A549 (cell line): ENCODE measurements at regions not wholly inside any gene's neighbourhood (a gene's known extent, or its start where the extent isn't known, plus 50 kb on each side); places are given as distances from the start of the nearest gene placed in this dataset.

Source experiments
- ATAC-seq, 2 experiments: fragments of 200-7000 bp in 1 of 2; fragments of >200 bp in 1 of 2; cut with Nextera tagmentation in 1 of 2; cut with Tn5 transposase in 1 of 2; 3 replicates each; pipeline versions ENCODE4 v1.8.0 to v1.9.1; 2018 to 2020; ENCODE audit warnings: mild to moderate bottlenecking in 1 of 2, moderate library complexity in 1 of 2
- CTCF ChIA-PET: fragments of 300-600 bp; sonication (Branson Sonifier 250); formaldehyde crosslinking; extraction: SDS; loops from one replicate; lab custom pipeline; 2021; ENCODE audit warnings: antibody characterized with exemption, inconsistent platforms; lab: Yijun Ruan, JAX
- POLR2A ChIA-PET: fragments of 350-600 bp; formaldehyde crosslinking; extraction: SDS; loops from one replicate; lab custom pipeline; 2021; ENCODE audit warnings: antibody characterized with exemption, inconsistent platforms; lab: Yijun Ruan, JAX
- DNase-seq, 2 experiments: peaks; one replicate each; pipeline versions ENCODE4 v3.0.0 to v3.0.0-alpha.2; 2011 to 2016; ENCODE audit warnings: low read depth in 1 of 2, low spot score in 1 of 2
- FAIRE-seq: peaks from 2 replicates; lab custom pipeline; 2011; peaks lifted over from hg19 to GRCh38; lab: Jason Lieb, UNC
- H3K27ac ChIP-seq, 2 experiments: fragments of >200 bp; sonication (Bioruptor Twin); formaldehyde crosslinking; 3 replicates each; pipeline ENCODE4 v1.5.1; 2016 to 2017
- H3K4me1 ChIP-seq: fragments of >200 bp; sonication (Bioruptor Twin); formaldehyde crosslinking; 3 replicates; pipeline ENCODE4 v1.6.1; 2016
- H3K4me2 ChIP-seq: fragments of >200 bp; sonication (Bioruptor Twin); formaldehyde crosslinking; 3 replicates; pipeline ENCODE4 v1.6.1; 2016
- H3K4me3 ChIP-seq: fragments of >200 bp; sonication (Bioruptor Twin); formaldehyde crosslinking; 3 replicates; pipeline ENCODE4 v1.5.1; 2016
- H3K9me3 ChIP-seq: fragments of >200 bp; sonication (Bioruptor Twin); formaldehyde crosslinking; 3 replicates; pipeline ENCODE4 v1.6.1; 2016
- ATOH8 ChIP-seq: fragments of 250-450 bp; sonication (Bioruptor Pico); IDR thresholded peaks from 2 replicates; pipeline ENCODE4 v1.5.0; 2020; ENCODE audit warnings: low read depth, mild to moderate bottlenecking, moderate library complexity
- BHLHE40 ChIP-seq: IDR thresholded peaks from 2 replicates; pipeline ENCODE4 v1.6.1; 2012; ENCODE audit warnings: low read depth, low read length, inconsistent platforms
- CBX2 ChIP-seq: fragments of 200-600 bp; sonication (generic); IDR thresholded peaks from 2 replicates; pipeline ENCODE4 v1.6.1; 2016; ENCODE audit warnings: low read depth, mild to moderate bottlenecking, borderline replicate concordance
- CBX8 ChIP-seq: fragments of 200-600 bp; sonication (generic); IDR thresholded peaks from 2 replicates; pipeline ENCODE4 v1.6.1; 2016
- E2F6 ChIP-seq: IDR thresholded peaks from 2 replicates; pipeline ENCODE4 v1.6.1; 2012; ENCODE audit warnings: low read depth, borderline replicate concordance
- EHF ChIP-seq: fragments of 250-450 bp; sonication (Bioruptor Pico); IDR thresholded peaks from 2 replicates; pipeline ENCODE4 v1.5.0; 2020; ENCODE audit warnings: mild to moderate bottlenecking
- ELK1 ChIP-seq: fragments of 150-350 bp; IDR thresholded peaks from 2 replicates; pipeline ENCODE4 v1.6.1; 2014; ENCODE audit warnings: low read depth, mild to moderate bottlenecking, low read length
- ESRRA ChIP-seq: fragments of 150-350 bp; IDR thresholded peaks from 2 replicates; pipeline ENCODE4 v1.6.1; 2014; ENCODE audit warnings: mild to moderate bottlenecking, low read length, borderline replicate concordance
- FOSB ChIP-seq: fragments of 250-450 bp; sonication (Bioruptor Pico); IDR thresholded peaks from 2 replicates; pipeline ENCODE4 v1.5.0; 2020; ENCODE audit warnings: mild to moderate bottlenecking, moderate library complexity
- GATA3 ChIP-seq: IDR thresholded peaks from 2 replicates; pipeline ENCODE4 v1.6.1; 2012; ENCODE audit warnings: borderline replicate concordance
- HOXA7 ChIP-seq: fragments of 250-450 bp; sonication (Bioruptor Pico); IDR thresholded peaks from 2 replicates; pipeline ENCODE4 v1.5.0; 2020; ENCODE audit warnings: mild to moderate bottlenecking, moderate library complexity
- JUN ChIP-seq, 2 experiments: fragments of >200 bp; sonication (Bioruptor Twin); formaldehyde crosslinking; IDR thresholded peaks; 2 replicates in 1 of 2; 3 replicates in 1 of 2; pipeline ENCODE4 v1.6.1; 2016 to 2017
- JUNB ChIP-seq: fragments of >200 bp; sonication (Bioruptor Twin); formaldehyde crosslinking; IDR thresholded peaks from 2 replicates; pipeline ENCODE4 v1.6.1; 2016
- KDM1A ChIP-seq: fragments of 200-600 bp; sonication (generic); IDR thresholded peaks from 2 replicates; pipeline ENCODE4 v1.6.1; 2016; ENCODE audit warnings: low read depth, mild to moderate bottlenecking
- NR3C1 ChIP-seq: fragments of >200 bp; sonication (Bioruptor Twin); formaldehyde crosslinking; IDR thresholded peaks from 3 replicates; pipeline ENCODE4 v1.6.1; 2017
- PBX3 ChIP-seq: IDR thresholded peaks from 2 replicates; pipeline ENCODE4 v1.6.1; 2012
- POLR2A ChIP-seq: IDR thresholded peaks from 2 replicates; pipeline ENCODE4 v1.6.1; 2012; ENCODE audit warnings: mild to moderate bottlenecking, low read length
- RARB ChIP-seq: fragments of 250-450 bp; sonication (Bioruptor Pico); IDR thresholded peaks from 2 replicates; pipeline ENCODE4 v1.8.0; 2021; ENCODE audit warnings: mild to moderate bottlenecking, moderate library complexity
- SMC3 ChIP-seq: fragments of >200 bp; sonication (Bioruptor Twin); formaldehyde crosslinking; IDR thresholded peaks from 3 replicates; pipeline ENCODE4 v1.6.1; 2018; ENCODE audit warnings: inconsistent platforms
- TFCP2L1 ChIP-seq: fragments of 250-450 bp; sonication (Bioruptor Pico); IDR thresholded peaks from 2 replicates; pipeline ENCODE4 v1.5.0; 2021; ENCODE audit warnings: mild to moderate bottlenecking
- TP53 ChIP-seq: fragments of 250-450 bp; sonication (Bioruptor Pico); IDR thresholded peaks from 2 replicates; pipeline ENCODE4 v1.5.0; 2021; ENCODE audit warnings: mild to moderate bottlenecking, moderate library complexity
- ZC3H11A ChIP-seq: fragments of 450-650 bp; IDR thresholded peaks from 2 replicates; pipeline ENCODE4 v1.6.1; 2014; ENCODE audit warnings: antibody characterized with exemption, mild to moderate bottlenecking
- ZFP36 ChIP-seq: fragments of 450-650 bp; IDR thresholded peaks from 2 replicates; pipeline ENCODE4 v1.6.1; 2014; ENCODE audit warnings: borderline replicate concordance; ENCODE audit not compliant: partially characterized antibody
- ZNF302 ChIP-seq: fragments of 250-450 bp; sonication (Bioruptor Pico); IDR thresholded peaks from 2 replicates; pipeline ENCODE4 v1.9.0; 2021; ENCODE audit warnings: inconsistent platforms, mild to moderate bottlenecking, moderate library complexity
- WGBS: methylation state at CpG from one replicate; pipeline ENCODE4 v1.1.6; 2017; ENCODE audit errors: missing lambda C conversion rate; 5-methylcytosine and 5-hydroxymethylcytosine counted together

- peak in 1 of 2 experiments; percentile 42; a peak in 1 of 6 replicates for ATAC-seq
- DNase-seq = no peak
- 73% methylated on average over 5 of the region's 5 CpGs for WGBS
- Histone ChIP-seq H3K4me1 (no peaks in the 10 kb centered on the region), H3K4me2 (no peak overlapping the region), H3K27ac (no peak overlapping the region), H3K4me3 (no peak overlapping the region), H3K9me3 (no peaks in the 10 kb centered on the region)
- no peak for FAIRE-seq
- CTCF ChIA-PET = no interaction called here
- TF ChIP-seq FOSB = no peak
- TF ChIP-seq TP53 (CRISPR knock-in tag) = no peak
- no peak for TF ChIP-seq PBX3
- no peak for TF ChIP-seq RARB (CRISPR knock-in tag)
- no peak for TF ChIP-seq NR3C1
- no peak for TF ChIP-seq HOXA7 (CRISPR knock-in tag)
- TF ChIP-seq SMC3 = no peak
- TF ChIP-seq BHLHE40 = no peak
- no peak for TF ChIP-seq ZNF302 (CRISPR knock-in tag)
- no peak for TF ChIP-seq ESRRA
- no peak for TF ChIP-seq JUNB
- TF ChIP-seq ZFP36 = no peak
- TF ChIP-seq POLR2A = no peak
- no peak for TF ChIP-seq EHF (CRISPR knock-in tag)
- no peak for TF ChIP-seq E2F6
- no peak for TF ChIP-seq ELK1
- POLR2A ChIA-PET = no interaction called here
Measured at GRCh38 chr10:47190802-47191450, 109.1 kb upstream of the GDF10 start.

GRCh38 chr10:47192273-47192672, 107.7 kb upstream of the GDF10 start:
- Histone ChIP-seq H3K27ac (no peak overlapping the region), H3K4me2 (no peak overlapping the region), H3K4me1 (no peaks in the 10 kb centered on the region), H3K4me3 (no peak overlapping the region), H3K9me3 (no peaks in the 10 kb centered on the region)
- FAIRE-seq (no peak), ATAC-seq (no peak), DNase-seq (no peak)
- ChIA-PET CTCF (interaction anchor here (0.6 to 0.8 kb wide), 2 partner anchors 14 to 510 kb away, joined by 3 read pairs; no protein-coding TSS in a partner anchor), POLR2A (no interaction called here)
- TF ChIP-seq CBX8 (no peak), HOXA7 (CRISPR knock-in tag) (no peak), CBX2 (no peak), TFCP2L1 (CRISPR knock-in tag) (no peak), POLR2A (no peak), BHLHE40 (no peak), E2F6 (no peak), JUN (IDR thresholded peaks at IDR 0.05) (no peak), KDM1A (no peak), ZNF302 (CRISPR knock-in tag) (no peak), GATA3 (no peak), TP53 (CRISPR knock-in tag) (no peak), ZC3H11A (no peak), FOSB (no peak), ATOH8 (CRISPR knock-in tag) (no peak)
- 63% methylated on average over 2 of the region's 2 CpGs for WGBS
